SHP77 (cell line): ENCODE measurements at regions not wholly inside any gene's neighbourhood (a gene's known extent, or its start where the extent isn't known, plus 50 kb on each side); places are given as distances from the start of the nearest gene placed in this dataset.
A peak's percentile ranks its signal among the peaks of the same experiment; 100 is the strongest.
"Not testable (repeated sequence)": the region's sequence is repeated elsewhere in the genome, so short reads cannot be mapped to it uniquely, and the experiment has no call there.

Experiments used
- DNase-seq, 2 experiments: peaks; one replicate each; lab custom pipeline; 2025; lab: John Stamatoyannopoulos, UW

DNA sequence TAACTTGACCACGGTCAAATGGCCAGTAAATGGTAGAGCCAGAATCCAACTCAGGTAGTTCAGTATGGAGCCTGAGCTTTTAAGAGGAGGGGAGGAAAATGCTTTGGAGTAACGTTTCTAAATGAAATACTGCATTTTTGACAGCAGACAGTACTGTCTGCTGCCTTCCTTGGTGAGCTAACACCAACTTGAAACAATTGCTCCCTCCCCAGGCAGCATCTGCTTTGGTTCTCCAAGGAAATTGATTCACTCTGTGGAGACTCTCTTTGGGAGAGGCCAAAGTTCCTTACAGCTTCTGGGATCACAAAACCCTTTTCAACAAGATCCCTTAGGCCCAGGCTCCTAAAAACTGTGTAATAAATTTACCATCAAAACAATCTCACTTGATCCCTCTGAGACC lies 75.2 kb upstream of the SSBP2 start:
- no peak for DNase-seq

DNA sequence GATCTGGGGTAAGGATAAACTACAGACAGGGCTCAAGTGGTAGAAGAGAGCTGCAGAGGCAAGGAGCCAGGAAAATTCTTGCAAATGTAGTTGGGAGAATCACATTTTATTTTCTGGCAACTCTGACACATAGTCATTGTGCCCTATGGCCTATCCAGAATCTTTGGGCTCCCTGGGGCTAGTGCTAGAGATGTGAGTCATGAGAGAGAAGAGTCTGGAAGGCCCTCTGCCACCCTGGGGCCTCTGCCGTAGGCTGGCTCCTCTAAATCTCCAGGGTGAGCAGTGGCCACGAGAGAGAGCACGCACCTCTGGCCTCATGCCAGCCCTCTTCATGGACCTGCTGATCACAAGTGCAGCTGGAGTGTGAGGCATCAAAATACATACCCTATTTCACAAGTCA lies 74.3 kb upstream of the SSBP2 start:
- peak; percentile 56 to 83 for DNase-seq

GRCh38 chr5:81823736-81824135 lies 72.8 kb upstream of the SSBP2 start:
- not testable (repeated sequence) for DNase-seq

GRCh38 chr5:81820863-81821262 lies 70.0 kb upstream of the SSBP2 start:
- no peak for DNase-seq

- no peak for DNase-seq
These were observed 69.4 kb upstream of the SSBP2 start for GRCh38 chr5:81820318-81820636.

DNA sequence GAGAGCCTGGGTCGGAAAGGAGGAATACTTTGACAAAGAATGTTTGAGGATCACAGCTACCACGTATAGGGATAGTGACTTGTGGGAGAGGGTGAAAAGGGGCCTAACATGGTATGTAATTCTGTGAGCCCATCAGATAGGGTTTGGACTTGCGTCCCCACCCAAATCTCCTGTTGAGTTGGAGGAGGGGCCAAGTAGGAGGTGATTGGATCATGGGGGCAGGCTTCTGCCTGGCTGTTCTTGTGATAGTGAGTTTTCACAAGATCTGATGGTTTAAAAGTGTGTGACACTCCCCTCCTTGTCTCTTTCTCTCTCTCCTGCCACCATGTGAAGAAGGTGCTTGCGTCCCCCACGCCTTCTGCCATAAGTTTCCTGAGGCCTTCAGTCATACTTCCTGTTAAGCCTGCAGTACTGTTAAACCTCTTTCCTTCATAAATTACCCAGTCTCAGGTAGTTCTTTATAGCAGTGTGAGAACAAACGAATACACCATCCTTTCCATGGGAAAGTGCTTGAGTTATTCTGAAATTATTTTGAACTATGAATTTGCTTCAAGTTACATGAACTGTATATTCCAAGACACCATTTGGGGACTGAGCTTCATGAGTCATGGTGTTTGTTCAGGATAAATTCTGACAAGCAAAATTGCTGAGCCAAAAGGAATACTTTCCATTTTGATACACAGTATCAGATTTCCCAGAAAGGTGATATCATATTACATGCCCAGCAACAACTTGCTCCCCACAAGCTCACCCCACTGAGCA lies 68.8 kb upstream of the SSBP2 start:
- DNase-seq: no peak

- no peak for DNase-seq
These were observed 67.1 kb upstream of the SSBP2 start for GRCh38 chr5:81817980-81818379.

DNA sequence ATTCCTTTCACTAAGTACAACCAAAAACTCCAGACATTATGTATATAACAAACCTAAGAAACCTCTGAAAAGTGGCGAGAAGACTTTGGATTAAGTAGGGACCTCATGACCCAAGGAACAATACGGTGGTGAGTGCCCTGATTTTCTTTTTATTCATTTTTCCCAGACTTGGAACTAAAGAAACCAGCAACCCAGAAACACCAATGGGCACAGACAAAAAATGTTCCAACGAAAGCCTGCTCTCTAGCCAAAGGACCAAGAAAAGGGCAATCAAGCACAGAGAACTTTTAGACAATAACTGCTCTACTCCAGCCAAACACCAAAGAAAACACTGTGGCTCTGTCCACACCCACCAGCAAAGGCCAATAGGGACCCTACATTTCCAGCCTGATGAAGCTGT lies 66.2 kb upstream of the SSBP2 start:
- DNase-seq: no peak

DNA sequence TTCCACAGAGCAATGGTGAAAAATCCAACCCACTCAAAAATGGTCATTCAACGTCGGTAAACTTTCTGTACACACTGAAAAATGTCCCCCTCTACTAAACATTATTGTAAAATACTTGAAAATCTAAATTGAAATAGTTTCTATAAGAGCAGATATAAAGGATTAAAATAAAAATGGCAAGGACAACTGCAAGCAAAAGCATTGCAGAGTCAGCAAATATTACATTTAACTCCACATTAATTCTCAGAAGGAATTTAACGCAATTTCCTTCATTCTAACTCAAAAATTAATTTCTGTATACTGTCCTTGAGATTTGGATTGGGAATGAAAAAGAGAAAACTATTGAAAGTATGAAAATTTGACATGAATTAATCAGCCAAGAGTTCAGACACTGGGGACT lies 64.4 kb upstream of the SSBP2 start:
- no peak for DNase-seq

- no peak for DNase-seq
These were observed 57.2 kb upstream of the SSBP2 start for GRCh38 chr5:81808106-81808505.

DNA sequence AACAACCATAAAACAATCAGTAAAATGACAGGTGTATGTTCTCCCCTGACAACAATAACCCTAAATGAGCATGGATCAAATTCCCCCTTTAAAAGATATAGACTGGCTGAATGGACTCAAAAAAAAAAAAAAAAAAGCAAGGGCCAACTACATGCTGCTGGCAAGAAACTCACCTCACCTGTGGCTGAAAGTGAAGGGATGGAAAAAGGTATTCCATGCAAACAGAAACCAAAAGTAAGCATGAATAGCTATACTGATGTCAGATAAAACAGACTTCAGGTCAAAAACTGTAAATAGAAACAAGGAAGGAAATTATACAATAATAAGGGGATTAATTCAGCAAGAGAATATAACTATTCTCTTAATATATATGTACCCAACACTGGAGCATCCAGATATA lies 54.2 kb upstream of the SSBP2 start:
- DNase-seq: no peak

GRCh38 chr5:81803812-81804211 lies 52.9 kb upstream of the SSBP2 start:
- no peak for DNase-seq

GRCh38 chr5:81802625-81803024 lies 51.7 kb upstream of the SSBP2 start:
- no peak for DNase-seq

DNA sequence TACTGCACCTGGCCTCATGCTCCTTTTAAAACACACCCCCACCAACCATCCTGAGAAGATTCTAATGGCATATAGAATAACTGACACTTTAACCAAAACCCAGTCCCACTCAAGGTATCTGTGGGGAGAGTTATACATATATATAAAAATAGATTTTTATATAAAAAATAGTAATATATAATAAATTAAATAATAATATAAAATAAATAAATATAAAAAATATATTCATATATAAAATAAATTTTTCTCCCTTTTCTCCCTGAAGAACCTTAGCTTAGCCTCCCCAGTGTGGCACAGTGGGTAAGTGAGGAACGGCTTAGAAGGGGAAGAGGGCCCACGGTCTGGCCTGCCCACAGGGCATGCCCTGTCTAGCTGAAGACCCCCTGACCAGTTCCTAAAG lies 51.1 kb upstream of the SSBP2 start:
- no peak for DNase-seq

DNA sequence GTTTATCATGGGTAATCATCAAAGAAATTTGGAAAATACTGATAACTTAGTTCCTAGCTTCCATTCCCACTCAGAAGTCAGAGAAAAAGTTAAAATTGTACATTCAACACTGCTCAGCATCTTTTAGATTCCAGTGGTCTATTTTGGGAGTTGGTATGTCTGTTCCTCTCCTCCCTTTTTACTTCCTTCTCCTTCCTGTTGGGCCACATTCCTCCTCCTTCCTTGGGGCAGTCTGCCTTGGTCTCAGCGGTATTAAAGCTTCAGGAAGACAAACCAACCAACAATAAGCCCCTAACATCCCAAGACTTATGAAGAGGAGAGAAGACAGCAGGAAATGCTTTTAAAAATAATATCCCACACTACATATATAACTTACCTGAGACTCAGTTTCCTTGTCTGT lies 49.9 kb upstream of the SSBP2 start:
- DNase-seq: no peak
